Stomach (tissue), 8 donors: ENCODE measurements at regions not wholly inside any gene's neighbourhood (a gene's known extent, or its start where the extent isn't known, plus 50 kb on each side); places are given as distances from the start of the nearest gene placed in this dataset.
A peak's percentile ranks its signal among the peaks of the same experiment; 100 is the strongest.

Experiments
- DNase-seq, 2 donors: peaks; one replicate each; pipeline versions ENCODE4 v3.0.0 to v3.0.0-alpha.2; 2013 to 2019
- H3K27ac ChIP-seq, 5 donors: fragments of 200-600 bp in 4 of 5; sonication (generic) in 4 of 5; one replicate each; pipeline ENCODE4 v1.5.1; 2013 to 2019; ENCODE audit warnings: mild to moderate bottlenecking in 1 of 5, moderate library complexity in 1 of 5
- H3K27me3 ChIP-seq, 3 donors: fragments of 200-600 bp; sonication (generic); one replicate each; pipeline ENCODE4 v1.5.1; 2017 to 2019; ENCODE audit warnings: mixed run types in 1 of 3
- H3K36me3 ChIP-seq, 4 donors: fragments of 200-600 bp; sonication (generic); 1 replicate in 3 of 4; 2 replicates in 1 of 4; pipeline ENCODE4 v1.5.1; 2016 to 2019
- H3K4me1 ChIP-seq, 4 donors: fragments of 200-600 bp; sonication (generic); one replicate each; pipeline ENCODE4 v1.5.1; 2016 to 2019
- H3K4me3 ChIP-seq, 4 donors: fragments of 200-600 bp; sonication (generic) in 3 of 4; one replicate each; pipeline ENCODE4 v1.5.1; 2016 to 2019; ENCODE audit warnings: mild to moderate bottlenecking in 1 of 4
- H3K9me3 ChIP-seq, 4 donors: fragments of 200-600 bp; sonication (generic); one replicate each; pipeline ENCODE4 v1.5.1; 2016 to 2019
- EP300 ChIP-seq: sonication (generic); formaldehyde crosslinking; IDR thresholded peaks from one replicate; pipeline ENCODE4 v1.6.1; 2017; ENCODE audit warnings: antibody characterized with exemption
- POLR2A ChIP-seq, 4 donors: fragments of 450-650 bp; IDR thresholded peaks; one replicate each; pipeline ENCODE4 v1.6.1; 2016; ENCODE audit warnings: antibody characterized with exemption in 4 of 4, control low read depth in 2 of 4, mild to moderate bottlenecking in 1 of 4, moderate library complexity in 1 of 4
- POLR2AphosphoS5 ChIP-seq, 3 donors: sonication (generic); formaldehyde crosslinking; IDR thresholded peaks; one replicate each; pipeline ENCODE4 v1.6.1; 2016; ENCODE audit warnings: antibody characterized with exemption in 3 of 3
- WGBS, 5 donors: extraction: QIAGEN DNeasy Blood & Tissue Kit in 3 of 5; methylation state at CpG; one replicate each; pipeline versions ENCODE4 v1.1.5 to v1.1.7; 2013 to 2018; 5-methylcytosine and 5-hydroxymethylcytosine counted together
- intact Hi-C: fragments of 100-400 bp; cut with DNase I; formaldehyde crosslinking; loops from one replicate; pipeline ENCODE4 v1.15.1; 2023; ENCODE audit warnings: low total_unique reads
- TF ChIP-seq, protein P1 (sequence below), 7 experiments: fragments of 450-650 bp in 4 of 7; fragments of 200-600 bp in 3 of 7; sonication (generic) in 3 of 7; IDR thresholded peaks; one replicate each; pipeline ENCODE4 v1.5.1; 2016 to 2019; ENCODE audit warnings: antibody characterized with exemption in 7 of 7, control low read depth in 2 of 7, mild to moderate bottlenecking in 1 of 7
- donor health status: healthy with polysubstance abuse.
- donor health status: Bipolar disorder and iron deficiency.
- donor health status: healthy.

DNA sequence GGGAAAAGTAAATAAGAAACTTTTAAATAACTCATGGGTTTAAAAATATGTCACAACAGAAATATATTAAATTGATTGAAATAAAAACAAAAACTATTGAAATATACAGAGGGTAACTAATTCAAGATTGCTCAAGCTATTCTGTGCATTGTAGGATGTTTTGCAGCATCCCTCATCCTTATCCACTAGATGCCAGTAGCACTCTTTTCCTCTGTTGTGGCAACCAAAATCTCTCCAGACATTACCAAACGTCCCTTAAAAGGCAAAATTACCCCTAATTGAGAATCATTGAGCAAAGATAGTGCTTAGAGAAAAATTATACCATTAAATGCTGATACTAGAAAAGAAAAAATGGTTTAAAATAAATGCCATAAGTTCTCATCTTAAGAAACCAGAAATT, 682.6 kb downstream of the RWDD3 start:
- Histone ChIP-seq H3K27me3 (no peaks in the 10 kb centered on the region), H3K4me3 (no peak overlapping the region), H3K9me3 (peaks cover 0 to 17% (median 14%) of the 10 kb centered on the region in 4 donors), H3K27ac (no peak overlapping the region), H3K4me1 (no peaks in the 10 kb centered on the region), H3K36me3 (no peaks in the 10 kb centered on the region)
- no peak for TF ChIP-seq POLR2AphosphoS5 (IDR thresholded peaks at IDR 0.05)
- no peak for TF ChIP-seq EP300
- TF ChIP-seq POLR2A (IDR thresholded peaks at IDR 0.05): no peak
- TF ChIP-seq, protein P1, sequence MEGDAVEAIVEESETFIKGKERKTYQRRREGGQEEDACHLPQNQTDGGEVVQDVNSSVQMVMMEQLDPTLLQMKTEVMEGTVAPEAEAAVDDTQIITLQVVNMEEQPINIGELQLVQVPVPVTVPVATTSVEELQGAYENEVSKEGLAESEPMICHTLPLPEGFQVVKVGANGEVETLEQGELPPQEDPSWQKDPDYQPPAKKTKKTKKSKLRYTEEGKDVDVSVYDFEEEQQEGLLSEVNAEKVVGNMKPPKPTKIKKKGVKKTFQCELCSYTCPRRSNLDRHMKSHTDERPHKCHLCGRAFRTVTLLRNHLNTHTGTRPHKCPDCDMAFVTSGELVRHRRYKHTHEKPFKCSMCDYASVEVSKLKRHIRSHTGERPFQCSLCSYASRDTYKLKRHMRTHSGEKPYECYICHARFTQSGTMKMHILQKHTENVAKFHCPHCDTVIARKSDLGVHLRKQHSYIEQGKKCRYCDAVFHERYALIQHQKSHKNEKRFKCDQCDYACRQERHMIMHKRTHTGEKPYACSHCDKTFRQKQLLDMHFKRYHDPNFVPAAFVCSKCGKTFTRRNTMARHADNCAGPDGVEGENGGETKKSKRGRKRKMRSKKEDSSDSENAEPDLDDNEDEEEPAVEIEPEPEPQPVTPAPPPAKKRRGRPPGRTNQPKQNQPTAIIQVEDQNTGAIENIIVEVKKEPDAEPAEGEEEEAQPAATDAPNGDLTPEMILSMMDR (IDR thresholded peaks at IDR 0.05): no peak
- intact Hi-C loops: no loop called here
- peak in 1 of 2 donors; percentile 4 for DNase-seq
- 2 to 8% (median 5%) methylated on average over 1 of the region's 1 CpG for WGBS, 5 donors

DNA sequence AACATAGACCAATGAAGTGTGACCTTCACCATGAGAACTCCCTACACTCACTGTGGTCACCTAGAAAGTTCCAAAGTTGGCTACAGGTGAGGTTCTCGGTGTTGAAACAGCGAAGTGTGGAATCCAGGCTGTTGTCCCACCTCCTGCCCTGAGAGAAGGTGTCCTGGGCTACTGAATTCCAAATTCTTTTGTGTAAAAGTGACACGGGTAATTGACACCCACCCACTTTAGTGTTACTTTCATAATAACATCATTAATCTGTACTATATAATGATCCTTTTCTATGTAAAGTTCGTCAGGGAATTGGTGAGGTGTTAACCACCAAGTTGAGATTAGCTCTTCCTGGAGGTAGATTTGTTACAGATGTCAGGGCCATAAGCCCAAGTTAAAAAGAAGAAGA, 690.7 kb downstream of the RWDD3 start:
- H3K4me3 ChIP-seq: no peak overlapping the region
- no peaks in the 10 kb centered on the region for H3K36me3 ChIP-seq
- no peak for TF ChIP-seq EP300
- TF ChIP-seq, protein P1 (IDR thresholded peaks at IDR 0.05): no peak
- TF ChIP-seq POLR2AphosphoS5 (IDR thresholded peaks at IDR 0.05): no peak
- no peak for TF ChIP-seq POLR2A (IDR thresholded peaks at IDR 0.05)
- intact Hi-C loops: no loop called here
- no peaks in the 10 kb centered on the region for H3K9me3 ChIP-seq
- no peaks in the 10 kb centered on the region for H3K4me1 ChIP-seq
- no peak for DNase-seq
- no peak overlapping the region for H3K27ac ChIP-seq
- 76 to 93% (median 86%) methylated on average over 4 of the region's 4 CpGs for WGBS, 5 donors
- no peaks in the 10 kb centered on the region for H3K27me3 ChIP-seq

DNA sequence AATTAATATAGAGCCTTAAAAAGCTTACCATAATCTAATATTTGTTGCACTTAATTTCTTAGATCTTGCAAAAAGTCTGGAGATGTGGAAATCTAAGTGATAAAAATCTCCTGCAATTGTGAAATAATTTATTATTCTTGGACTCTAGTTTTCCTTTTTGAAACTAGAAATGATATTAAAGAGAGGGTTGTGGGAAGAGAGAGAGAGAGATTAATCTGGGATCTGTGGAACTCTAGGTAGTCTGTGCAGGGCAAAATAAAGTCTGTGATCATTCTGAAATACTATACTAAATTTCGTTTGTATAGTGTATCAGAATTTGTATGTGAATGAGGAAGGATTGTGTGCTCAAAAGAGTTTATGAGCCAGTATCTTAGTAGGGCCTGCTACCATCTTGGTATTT, 692.3 kb downstream of the RWDD3 start:
- no peak for DNase-seq

DNA sequence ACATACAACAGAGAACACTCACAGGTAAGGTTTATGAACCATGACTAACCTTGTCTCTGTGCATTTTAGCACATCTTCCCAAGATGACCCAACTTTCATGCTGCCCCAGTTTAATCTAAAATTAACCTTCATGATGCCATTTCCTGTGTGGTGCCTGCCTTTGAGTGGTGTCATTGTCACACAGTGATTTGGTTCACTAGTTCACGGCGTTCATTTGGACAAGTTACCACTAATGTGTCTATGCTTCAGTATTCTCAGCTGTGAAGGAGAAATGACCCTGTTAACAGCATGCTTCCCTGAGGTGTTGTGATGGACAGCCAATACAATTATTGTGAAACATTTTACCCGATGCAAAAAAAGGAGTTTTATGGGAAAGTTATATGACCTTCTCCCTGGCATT, 693.1 kb downstream of the RWDD3 start:
- no peaks in the 10 kb centered on the region for H3K27me3 ChIP-seq
- TF ChIP-seq, protein P1 (IDR thresholded peaks at IDR 0.05): no peak
- TF ChIP-seq EP300: no peak
- TF ChIP-seq POLR2A (IDR thresholded peaks at IDR 0.05): no peak
- no peak for TF ChIP-seq POLR2AphosphoS5 (IDR thresholded peaks at IDR 0.05)
- intact Hi-C loops: no loop called here
- no peaks in the 10 kb centered on the region for H3K9me3 ChIP-seq
- no peak overlapping the region for H3K27ac ChIP-seq
- no peaks in the 10 kb centered on the region for H3K4me1 ChIP-seq
- H3K4me3 ChIP-seq: no peak overlapping the region
- DNase-seq: no peak
- H3K36me3 ChIP-seq: no peaks in the 10 kb centered on the region
- WGBS, 5 donors: 81 to 92% (median 85%) methylated on average over 3 of the region's 3 CpGs

More for the DNA sequence above, 692.3 kb downstream of the RWDD3 start:
- TF ChIP-seq POLR2A (IDR thresholded peaks at IDR 0.05) (no peak), POLR2AphosphoS5 (IDR thresholded peaks at IDR 0.05) (no peak), EP300 (no peak)
- TF ChIP-seq, protein P1 (IDR thresholded peaks at IDR 0.05): no peak
- no peaks in the 10 kb centered on the region for H3K27me3 ChIP-seq
- no peak overlapping the region for H3K27ac ChIP-seq
- H3K4me3 ChIP-seq: no peak overlapping the region
- H3K4me1 ChIP-seq: no peaks in the 10 kb centered on the region
- 22 to 69% (median 41%) methylated on average over 1 of the region's 1 CpG for WGBS, 5 donors
- intact Hi-C loops: no loop called here
- no peaks in the 10 kb centered on the region for H3K36me3 ChIP-seq
- H3K9me3 ChIP-seq: no peaks in the 10 kb centered on the region
